ENCODE measurements at regions not wholly inside any gene's neighbourhood (a gene's known extent, or its start where the extent isn't known, plus 50 kb on each side); places are given as distances from the start of the nearest gene placed in this dataset.
"Not testable (repeated sequence)": the region's sequence is repeated elsewhere in the genome, so short reads cannot be mapped to it uniquely, and the experiment has no call there.

- no peak for DNase-seq
Measured at GRCh38 chr15:38073178-38073946, 138.9 kb downstream of the TMCO5A start.

- DNase-seq: no peak
Measured at GRCh38 chr15:38074029-38074428, 139.6 kb downstream of the TMCO5A start.

- DNase-seq: no peak
Measured at GRCh38 chr15:38075466-38075865, 141.0 kb downstream of the TMCO5A start.

GRCh38 chr15:38076786-38077185 lies 142.3 kb downstream of the TMCO5A start:
- DNase-seq: no peak

GRCh38 chr15:38079236-38079635 lies 144.8 kb downstream of the TMCO5A start:
- no peak for DNase-seq

- no peak for DNase-seq
Measured at GRCh38 chr15:38080651-38081275, 146.3 kb downstream of the TMCO5A start.

GRCh38 chr15:38084289-38084688 lies 149.8 kb downstream of the TMCO5A start:
- no peak for DNase-seq

GRCh38 chr15:38085114-38085513 lies 150.7 kb downstream of the TMCO5A start:
- DNase-seq: no peak

GRCh38 chr15:38085931-38086568 lies 151.6 kb downstream of the TMCO5A start:
- no peak for DNase-seq

GRCh38 chr15:38086611-38087010 lies 152.2 kb downstream of the TMCO5A start:
- DNase-seq: no peak

GRCh38 chr15:38088971-38089370 lies 154.5 kb downstream of the TMCO5A start:
- no peak for DNase-seq

- DNase-seq: no peak
Measured at GRCh38 chr15:38090223-38090622, 155.8 kb downstream of the TMCO5A start.

- DNase-seq: no peak
Measured at GRCh38 chr15:38090678-38091077, 156.2 kb downstream of the TMCO5A start.

- DNase-seq: no peak
Measured at GRCh38 chr15:38091078-38091645, 156.7 kb downstream of the TMCO5A start.

- no peak for DNase-seq
Measured at GRCh38 chr15:38093931-38094330, 158.7 kb upstream of the SPRED1 start.

GRCh38 chr15:38102972-38103371 lies 149.7 kb upstream of the SPRED1 start:
- DNase-seq: no peak

GRCh38 chr15:38103564-38103963 lies 149.1 kb upstream of the SPRED1 start:
- no peak for DNase-seq

GRCh38 chr15:38111070-38111469 lies 141.6 kb upstream of the SPRED1 start:
- no peak for DNase-seq

GRCh38 chr15:38112406-38112805 lies 140.2 kb upstream of the SPRED1 start:
- no peak for DNase-seq

- DNase-seq: no peak
Measured at GRCh38 chr15:38115121-38115520, 137.5 kb upstream of the SPRED1 start.

- DNase-seq: no peak
Measured at GRCh38 chr15:38117781-38118180, 134.9 kb upstream of the SPRED1 start.

- DNase-seq: not testable (repeated sequence)
Measured at GRCh38 chr15:38119865-38120264, 132.8 kb upstream of the SPRED1 start.

GRCh38 chr15:38127306-38127771 lies 125.3 kb upstream of the SPRED1 start:
- no peak for DNase-seq

- no peak for DNase-seq
Measured at GRCh38 chr15:38128341-38128781, 124.3 kb upstream of the SPRED1 start.

Measured in NCI-H1694 treated with DMSO at 0.1 percent for 48 hours (cell line).